ENCODE measurements at regions not wholly inside any gene's neighbourhood (a gene's known extent, or its start where the extent isn't known, plus 50 kb on each side); places are given as distances from the start of the nearest gene placed in this dataset.
A peak's percentile ranks its signal among the peaks of the same experiment; 100 is the strongest.

DNA sequence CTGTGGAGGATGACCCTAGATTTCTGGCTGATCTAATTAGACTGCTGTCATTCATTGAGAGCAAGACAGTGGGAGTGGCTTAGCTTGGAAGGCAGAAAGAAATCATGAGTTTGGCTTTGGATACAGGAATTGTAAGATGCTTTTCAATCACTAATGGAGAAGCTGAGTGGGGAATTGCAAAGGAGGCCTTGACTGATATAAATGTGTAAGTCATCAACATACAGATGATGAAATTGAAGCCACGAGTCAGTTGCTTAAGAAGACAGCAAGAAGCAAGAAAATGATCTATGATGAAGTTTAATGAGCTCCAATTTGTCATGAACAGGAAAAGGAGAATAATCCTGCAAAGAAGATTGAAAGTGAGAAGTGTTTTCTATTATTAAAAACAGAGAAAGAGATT lies 136.7 kb upstream of the C1QTNF7 start:
- no peaks in the 10 kb centered on the region for H3K36me3 ChIP-seq (ENCODE audit: insufficient read depth)
- peaks cover 17% of the 10 kb centered on the region for H3K4me1 ChIP-seq (ENCODE audit: low read depth, poor library complexity, severe bottlenecking)
- no peak for TF ChIP-seq CTCF (conservative IDR thresholded peaks at IDR 0.05; ENCODE audit: low read depth, low read length)
- H3K79me2 ChIP-seq (ENCODE audit: insufficient read depth, low read depth), result no peaks in the 10 kb centered on the region
- H3K4me3 ChIP-seq (IDR thresholded peaks at IDR 0.05; ENCODE audit: insufficient read depth, low read depth, low read length), result no peak overlapping the region
- H3K27me3 ChIP-seq (ENCODE audit: insufficient read depth, low read depth), result no peaks in the 10 kb centered on the region
- no peaks in the 10 kb centered on the region for H4K20me1 ChIP-seq (ENCODE audit: insufficient read depth)
- no peak overlapping the region for H3K27ac ChIP-seq
- no peak overlapping the region for H3K4me2 ChIP-seq
- H3K9ac ChIP-seq, result no peak overlapping the region
- no peak overlapping the region for H2AFZ ChIP-seq (ENCODE audit: low read depth)

DNA sequence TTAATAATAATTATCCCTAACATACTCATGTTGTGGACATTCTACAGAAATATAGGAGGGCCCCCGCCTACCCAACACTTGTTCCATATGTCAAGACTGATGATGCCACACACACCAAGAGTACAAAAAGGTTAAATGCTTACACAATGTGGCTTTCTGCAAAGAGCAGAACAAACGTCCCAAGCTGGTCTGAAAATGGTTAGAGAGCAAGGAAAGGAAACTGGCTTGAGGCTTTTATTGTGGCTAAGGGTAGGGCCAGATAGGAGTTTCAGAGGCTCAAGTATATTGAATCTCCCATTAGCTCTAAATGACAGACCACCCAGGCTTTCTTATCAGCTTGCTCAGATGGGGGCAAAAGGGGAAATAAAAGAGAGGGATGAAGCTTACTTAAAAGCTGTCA lies 134.1 kb upstream of the C1QTNF7 start:
- Histone ChIP-seq H3K9ac (no peak overlapping the region), H3K79me2 (ENCODE audit: insufficient read depth, low read depth) (no peaks in the 10 kb centered on the region), H2AFZ (ENCODE audit: low read depth) (no peak overlapping the region), H4K20me1 (ENCODE audit: insufficient read depth) (no peaks in the 10 kb centered on the region), H3K4me3 (IDR thresholded peaks at IDR 0.05; ENCODE audit: insufficient read depth, low read depth, low read length) (no peak overlapping the region), H3K4me2 (0 out of 2 replicates have a peak overlapping the region, but pooled peaks have one; percentile 17), H3K27ac (peak overlapping the region; percentile 9; the same call in 1 of the 2 replicates), H3K36me3 (ENCODE audit: insufficient read depth) (no peaks in the 10 kb centered on the region), H3K27me3 (ENCODE audit: insufficient read depth, low read depth) (no peaks in the 10 kb centered on the region), H3K4me1 (ENCODE audit: low read depth, poor library complexity, severe bottlenecking) (peaks cover 17% of the 10 kb centered on the region)
- TF ChIP-seq CTCF (conservative IDR thresholded peaks at IDR 0.05; ENCODE audit: low read depth, low read length), result no peak

- Histone ChIP-seq H3K4me3 (IDR thresholded peaks at IDR 0.05; ENCODE audit: insufficient read depth, low read depth, low read length) (no peak overlapping the region), H2AFZ (ENCODE audit: low read depth) (no peak overlapping the region), H3K27ac (no peak overlapping the region), H3K36me3 (ENCODE audit: insufficient read depth) (no peaks in the 10 kb centered on the region), H3K9ac (no peak overlapping the region), H3K4me1 (ENCODE audit: low read depth, poor library complexity, severe bottlenecking) (peaks cover 17% of the 10 kb centered on the region), H4K20me1 (ENCODE audit: insufficient read depth) (no peaks in the 10 kb centered on the region), H3K27me3 (ENCODE audit: insufficient read depth, low read depth) (no peaks in the 10 kb centered on the region), H3K79me2 (ENCODE audit: insufficient read depth, low read depth) (no peaks in the 10 kb centered on the region), H3K4me2 (0 out of 2 replicates have a peak overlapping the region, but pooled peaks have one; percentile 17)
- TF ChIP-seq CTCF (conservative IDR thresholded peaks at IDR 0.05; ENCODE audit: low read depth, low read length), result no peak
Measured at GRCh38 chr4:15294202-15294601, 133.6 kb upstream of the C1QTNF7 start.

- no peaks in the 10 kb centered on the region for H4K20me1 ChIP-seq (ENCODE audit: insufficient read depth)
- H3K9ac ChIP-seq, result no peak overlapping the region
- peaks cover 17% of the 10 kb centered on the region for H3K4me1 ChIP-seq (ENCODE audit: low read depth, poor library complexity, severe bottlenecking)
- H3K4me2 ChIP-seq, result no peak overlapping the region
- no peaks in the 10 kb centered on the region for H3K79me2 ChIP-seq (ENCODE audit: insufficient read depth, low read depth)
- H3K27ac ChIP-seq, result no peak overlapping the region
- no peaks in the 10 kb centered on the region for H3K36me3 ChIP-seq (ENCODE audit: insufficient read depth)
- H2AFZ ChIP-seq (ENCODE audit: low read depth), result no peak overlapping the region
- no peak for TF ChIP-seq CTCF (conservative IDR thresholded peaks at IDR 0.05; ENCODE audit: low read depth, low read length)
- no peaks in the 10 kb centered on the region for H3K27me3 ChIP-seq (ENCODE audit: insufficient read depth, low read depth)
- H3K4me3 ChIP-seq (IDR thresholded peaks at IDR 0.05; ENCODE audit: insufficient read depth, low read depth, low read length), result no peak overlapping the region
Measured at GRCh38 chr4:15294832-15295231, 133.0 kb upstream of the C1QTNF7 start.
